ENCODE measurements at regions not wholly inside any gene's neighbourhood (a gene's known extent, or its start where the extent isn't known, plus 50 kb on each side); places are given as distances from the start of the nearest gene placed in this dataset.

DNA sequence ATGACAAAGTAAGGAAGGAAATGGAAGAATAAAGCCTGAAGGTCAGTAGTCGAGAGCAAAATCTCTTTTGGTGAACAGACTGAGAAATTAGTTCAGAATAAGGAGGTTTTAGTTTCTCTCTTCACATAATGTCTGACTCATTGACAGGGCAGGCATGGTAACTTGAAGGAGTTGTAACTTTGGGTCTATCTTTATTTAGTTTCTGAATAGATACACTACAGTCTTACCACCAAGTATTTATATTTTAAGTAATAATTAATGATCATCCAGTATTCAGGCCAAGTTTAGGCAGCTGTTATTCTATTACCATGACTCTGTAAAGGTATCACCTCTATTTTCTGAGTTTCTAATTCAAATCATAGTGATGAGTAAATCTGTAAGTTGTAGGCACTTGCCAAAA, 219.9 kb downstream of the SPRY2 start:
- no peak for DNase-seq

DNA sequence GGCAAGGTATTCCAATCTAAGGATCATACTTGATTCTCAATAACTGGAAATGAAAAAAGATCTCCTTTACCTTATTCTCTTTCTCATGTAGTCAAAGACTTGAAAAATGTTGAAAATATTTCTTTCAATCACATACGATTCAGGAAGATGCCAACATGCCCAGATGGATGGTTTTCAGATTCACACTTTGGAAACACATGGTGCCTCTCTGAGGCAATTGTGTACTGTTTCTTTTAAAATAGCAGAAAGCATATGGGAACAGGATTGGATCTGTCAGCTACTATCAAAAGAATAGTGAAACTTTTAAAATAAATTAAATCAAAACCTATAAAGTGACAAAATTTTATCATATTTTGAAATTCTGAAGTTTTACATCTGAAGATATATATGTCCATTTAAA, 222.4 kb downstream of the SPRY2 start:
- DNase-seq: no peak

GRCh38 chr13:80118099-80118498, 222.8 kb downstream of the SPRY2 start:
- DNase-seq: no peak

- no peak for DNase-seq
Observed at GRCh38 chr13:80117515-80117914, 223.4 kb downstream of the SPRY2 start.

DNA sequence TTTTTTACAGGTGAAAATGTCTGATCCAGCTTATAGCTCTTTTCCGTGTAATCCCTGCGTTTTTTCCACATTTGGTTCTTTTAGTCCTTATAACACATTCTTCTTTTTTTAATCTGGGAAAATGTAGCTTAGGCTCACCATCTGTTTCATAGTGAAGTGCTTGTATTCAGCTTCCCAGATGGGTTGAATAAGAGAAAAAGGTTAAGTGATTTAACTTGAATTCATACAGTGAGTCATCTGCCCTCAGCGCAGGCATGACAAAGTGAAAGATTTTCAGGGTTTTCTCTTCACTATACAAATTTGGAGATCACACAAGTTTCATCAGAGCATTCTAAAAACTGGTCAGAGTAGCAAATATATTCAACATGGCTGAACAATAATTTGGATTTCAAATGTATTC, 224.8 kb downstream of the SPRY2 start:
- DNase-seq: no peak

DNA sequence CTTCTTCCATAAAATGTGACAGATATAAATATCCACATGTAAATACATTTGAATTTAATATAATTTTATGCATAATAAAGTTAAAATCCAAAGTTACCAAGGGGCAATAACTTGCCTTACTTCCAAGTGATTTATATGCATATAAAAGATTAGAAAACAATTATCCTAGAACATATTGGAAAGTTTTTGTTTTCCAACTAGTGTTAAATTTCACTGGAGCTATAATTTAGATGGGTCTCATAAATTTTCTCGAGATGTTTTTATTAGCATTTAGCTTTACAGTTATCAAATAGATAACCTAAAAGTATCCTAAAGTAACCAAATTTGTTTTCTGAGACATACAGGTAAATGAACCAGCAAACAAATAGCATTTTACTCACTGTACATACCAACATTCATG, 225.3 kb downstream of the SPRY2 start:
- no peak for DNase-seq

DNA sequence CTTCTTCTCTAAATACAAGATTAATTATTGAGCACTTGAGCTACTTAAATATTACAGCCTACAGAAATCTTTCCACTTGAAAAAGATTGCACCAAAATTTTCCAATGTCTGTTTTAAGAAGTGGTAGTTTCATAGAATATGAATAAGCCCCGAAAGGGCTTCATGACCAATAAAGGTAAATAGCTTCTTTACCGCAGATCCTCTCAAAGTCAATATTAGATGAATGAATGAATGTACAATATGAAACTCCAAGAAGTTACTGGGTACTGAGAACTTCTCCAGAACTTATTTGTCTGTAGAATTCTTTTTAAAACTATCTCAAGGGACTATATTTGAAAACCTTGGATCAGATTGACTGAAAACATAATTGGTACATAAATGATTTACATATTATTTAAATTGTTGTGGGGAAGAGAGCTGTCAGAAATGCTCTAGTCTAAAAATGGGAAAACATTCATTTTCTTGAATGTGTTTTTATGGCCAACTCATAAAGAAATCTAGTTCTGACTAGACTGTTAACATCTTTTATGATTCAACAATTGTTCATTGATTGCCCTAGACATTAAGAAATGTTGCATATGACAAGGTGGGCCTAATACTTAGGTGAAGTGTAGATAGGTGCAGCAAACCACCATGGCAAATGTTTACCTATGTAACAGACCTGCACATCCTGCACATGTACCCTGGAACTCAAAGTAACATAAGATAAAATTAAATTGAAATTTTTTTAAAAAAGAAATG, 227.0 kb downstream of the SPRY2 start:
- DNase-seq: no peak

DNA sequence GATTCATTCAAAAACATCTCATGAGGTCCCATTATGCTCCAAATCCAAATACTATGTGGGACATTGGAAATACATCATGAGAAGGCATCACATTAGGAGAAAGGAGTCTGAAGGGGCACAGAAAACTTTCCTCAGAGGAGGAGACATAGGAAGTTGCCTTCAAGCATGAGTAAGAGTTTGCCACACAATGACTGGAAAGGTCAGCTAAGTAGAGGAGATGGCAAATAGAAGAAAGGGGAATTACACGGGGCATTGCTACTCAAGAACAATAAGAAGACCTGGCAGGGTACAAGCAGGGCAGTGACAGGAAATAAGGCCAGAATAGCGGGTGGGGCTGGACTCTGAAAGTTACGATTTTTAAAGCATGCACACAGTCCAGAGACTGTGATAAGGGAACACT, 231.6 kb downstream of the SPRY2 start:
- DNase-seq: no peak

DNA sequence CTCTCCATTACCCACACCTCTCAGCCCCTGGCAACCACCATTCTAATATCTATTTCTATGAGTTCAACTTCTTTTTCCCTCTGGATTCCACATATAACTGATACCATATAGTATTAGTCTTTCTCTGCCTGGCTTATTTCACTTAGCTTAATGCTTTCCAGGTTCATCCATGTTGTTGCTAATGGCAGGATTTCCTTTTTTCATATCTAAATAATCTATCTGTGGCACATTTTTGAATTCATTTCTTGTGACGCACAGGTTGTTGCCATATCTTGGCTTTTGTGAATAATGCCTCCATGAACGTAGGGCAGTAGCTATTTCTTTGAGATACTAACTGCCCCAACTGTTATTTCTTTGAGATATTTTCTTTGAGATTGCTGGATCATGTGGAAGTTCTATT, 235.6 kb downstream of the SPRY2 start:
- DNase-seq: no peak

GRCh38 chr13:80101040-80101439, 239.9 kb downstream of the SPRY2 start:
- no peak for DNase-seq

- no peak for DNase-seq
Observed at GRCh38 chr13:80100636-80101035, 240.3 kb downstream of the SPRY2 start.

DNA sequence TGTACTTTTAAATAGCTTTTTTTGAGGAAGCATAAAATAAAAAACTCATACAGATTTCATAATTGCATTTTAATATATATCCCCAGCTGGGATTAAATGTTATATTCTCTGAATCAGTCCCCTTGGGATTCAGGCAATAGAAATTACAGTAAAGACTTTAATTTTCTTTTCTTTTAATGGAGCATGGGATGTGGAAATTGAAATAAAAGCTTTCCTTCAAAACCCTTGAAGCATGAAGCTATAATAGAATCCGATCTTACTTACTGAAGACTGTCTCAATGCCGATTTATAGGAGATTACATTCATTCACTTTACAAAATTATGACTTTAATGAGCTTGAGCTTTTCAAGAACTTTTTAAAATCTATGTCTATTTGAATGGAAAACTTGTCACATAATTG, 243.4 kb downstream of the SPRY2 start:
- no peak for DNase-seq

DNA sequence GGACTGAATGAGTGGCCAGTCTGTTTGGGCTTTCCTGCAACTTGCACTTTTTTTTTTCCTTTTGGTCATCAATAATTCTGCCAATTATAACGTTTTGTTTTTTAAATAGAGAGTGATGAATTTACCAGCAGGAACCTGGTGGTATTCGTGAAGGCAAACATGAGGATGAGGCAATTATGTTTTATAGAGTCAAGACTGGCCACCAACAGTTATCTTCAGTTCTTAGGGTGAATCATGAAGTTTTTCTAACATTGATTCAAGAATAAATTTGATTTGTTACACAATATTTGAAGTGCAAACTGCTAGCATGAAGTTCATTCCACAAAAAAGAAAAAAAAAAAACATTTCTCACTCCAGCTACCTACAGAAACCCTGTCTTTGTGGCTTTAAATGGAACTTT, 244.5 kb downstream of the SPRY2 start:
- DNase-seq: no peak

DNA sequence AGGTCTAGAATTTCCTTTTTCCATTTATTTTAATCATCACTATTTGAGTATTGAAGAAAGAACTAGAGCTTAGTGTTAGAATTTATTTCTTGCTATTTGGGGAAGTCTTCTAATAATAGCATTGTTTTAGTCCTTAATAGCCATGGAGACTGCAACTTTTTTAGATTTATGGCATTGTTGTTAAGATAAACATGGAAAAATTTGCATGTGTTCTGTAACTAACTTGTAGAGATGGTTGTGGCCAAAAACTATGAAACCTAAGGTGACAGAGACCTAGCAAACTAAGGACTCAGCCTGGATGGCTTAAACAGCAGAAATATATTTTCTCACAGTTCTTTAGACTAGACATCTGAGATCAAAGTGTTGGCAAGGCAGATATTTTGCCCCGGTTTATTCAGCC, 246.4 kb downstream of the SPRY2 start:
- no peak for DNase-seq

DNA sequence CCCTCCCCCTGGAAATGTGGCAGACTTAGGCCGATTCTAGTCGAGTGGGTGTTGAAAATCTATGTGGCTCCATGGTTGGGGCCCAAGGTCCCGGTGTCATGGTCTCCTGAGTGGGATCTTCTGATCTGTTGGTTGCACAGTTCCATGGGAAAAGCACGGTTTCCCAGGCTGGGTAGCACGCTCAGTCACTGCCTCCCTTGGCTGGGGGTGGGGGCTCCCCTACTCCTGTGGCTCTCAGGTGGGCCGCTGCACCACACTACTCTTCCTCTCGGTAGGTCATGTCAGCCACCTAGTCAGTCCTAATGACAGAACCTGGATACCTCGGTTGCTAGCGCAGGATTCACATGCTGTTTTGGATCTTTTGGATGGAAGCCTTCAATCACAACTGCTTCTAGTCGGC, 247.0 kb downstream of the SPRY2 start:
- no peak for DNase-seq

DNA sequence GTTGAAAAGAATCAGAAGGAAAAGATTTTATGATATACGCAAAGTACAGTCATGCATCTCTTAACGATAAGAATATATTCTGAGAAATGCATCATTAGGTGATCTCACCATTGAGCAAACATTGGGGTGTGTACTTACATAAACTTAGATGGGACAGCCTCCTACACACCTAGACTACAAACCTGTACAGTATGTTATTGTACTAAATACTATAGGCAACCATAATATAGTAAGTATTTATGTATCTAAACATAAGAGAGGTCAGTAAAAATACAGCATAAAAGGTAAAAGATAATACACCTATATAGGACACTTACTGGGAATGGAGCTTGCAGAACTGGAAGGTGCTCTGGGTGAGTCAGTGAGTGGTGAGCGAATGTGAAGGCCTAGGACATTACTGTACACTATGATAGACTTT, 254.6 kb downstream of the SPRY2 start:
- DNase-seq: no peak

- DNase-seq: no peak
Observed at GRCh38 chr13:80083853-80084676, 256.9 kb downstream of the SPRY2 start.

- no peak for DNase-seq
Observed at GRCh38 chr13:80083081-80083852, 257.7 kb downstream of the SPRY2 start.

GRCh38 chr13:80082396-80083080, 258.4 kb downstream of the SPRY2 start:
- no peak for DNase-seq

GRCh38 chr13:80074811-80075210, 266.1 kb downstream of the SPRY2 start:
- DNase-seq: no peak

GRCh38 chr13:80074143-80074752, 266.7 kb downstream of the SPRY2 start:
- no peak for DNase-seq

DNA sequence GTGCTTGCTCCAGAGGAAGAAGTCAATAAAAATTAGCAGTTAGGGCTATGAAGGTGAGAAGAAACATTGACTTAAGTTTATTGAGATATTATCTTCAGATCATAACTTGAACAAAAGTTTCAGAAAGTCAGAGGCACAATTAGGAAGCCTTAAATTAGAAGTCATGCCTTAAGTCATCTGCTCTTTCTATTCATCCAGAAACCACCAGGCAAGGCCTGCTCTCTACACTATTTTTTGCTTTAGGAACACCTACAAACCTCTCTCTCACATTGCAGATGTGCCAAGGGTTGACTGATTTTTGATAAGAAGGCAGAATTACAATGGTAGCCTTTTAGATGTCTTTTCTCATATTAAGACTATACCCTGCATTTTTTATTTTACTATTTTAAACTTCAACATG, 268.7 kb downstream of the SPRY2 start:
- no peak for DNase-seq

Data from hematopoietic multipotent progenitor cell treated with erythropoietin and hydrocortisone succinate and interleukin-3 and kit ligand, for 6 days (in vitro differentiated cells).